Stimulated activated CD8-positive, alpha-beta memory T cell treated with anti-CD3 and anti-CD28 coated beads, Interleukin-12 subunit alpha, Interleukin-12 subunit beta, amount 100 ng/mL, for 1 hour (primary cell): ENCODE measurements at regions not wholly inside any gene's neighbourhood (a gene's known extent, or its start where the extent isn't known, plus 50 kb on each side); places are given as distances from the start of the nearest gene placed in this dataset.
"Not testable (repeated sequence)": the region's sequence is repeated elsewhere in the genome, so short reads cannot be mapped to it uniquely, and the experiment has no call there.

Experiments used
- DNase-seq: peaks from one replicate; pipeline ENCODE4 v3.0.0-alpha.2; 2020; ENCODE audit warnings: low read depth

- no peak for DNase-seq
These were observed 164.8 kb upstream of the NT5E start for GRCh38 chr6:85285114-85285513.

- DNase-seq: no peak
These were observed 166.4 kb upstream of the NT5E start for GRCh38 chr6:85283436-85283835.

GRCh38 chr6:85278466-85279035 is 171.3 kb upstream of the NT5E start:
- DNase-seq: no peak

GRCh38 chr6:85276026-85276425 is 173.9 kb upstream of the NT5E start:
- DNase-seq: not testable (repeated sequence)

- DNase-seq: no peak
These were observed 174.4 kb upstream of the NT5E start for GRCh38 chr6:85275338-85275985.

GRCh38 chr6:85273870-85274269 is 176.0 kb upstream of the NT5E start:
- no peak for DNase-seq

- no peak for DNase-seq
These were observed 176.8 kb upstream of the NT5E start for GRCh38 chr6:85273046-85273445.

- no peak for DNase-seq
These were observed 177.3 kb upstream of the NT5E start for GRCh38 chr6:85272592-85272991.

- no peak for DNase-seq
These were observed 187.3 kb upstream of the NT5E start for GRCh38 chr6:85262621-85263020.

GRCh38 chr6:85261271-85261670 is 188.6 kb upstream of the NT5E start:
- no peak for DNase-seq

- no peak for DNase-seq
These were observed 194.2 kb upstream of the NT5E start for GRCh38 chr6:85255661-85256060.

GRCh38 chr6:85252552-85252951 is 197.3 kb upstream of the NT5E start:
- no peak for DNase-seq

GRCh38 chr6:85252085-85252484 is 197.8 kb upstream of the NT5E start:
- no peak for DNase-seq

GRCh38 chr6:85251300-85251699 is 198.6 kb upstream of the NT5E start:
- no peak for DNase-seq

GRCh38 chr6:85250586-85251220 is 199.2 kb upstream of the NT5E start:
- no peak for DNase-seq

GRCh38 chr6:85245004-85245403 is 204.9 kb upstream of the NT5E start:
- DNase-seq: no peak

GRCh38 chr6:85241498-85242052 is 208.3 kb upstream of the NT5E start:
- no peak for DNase-seq

- DNase-seq: no peak
These were observed 209.0 kb upstream of the NT5E start for GRCh38 chr6:85240787-85241385.

GRCh38 chr6:85237478-85237877 is 212.4 kb upstream of the NT5E start:
- no peak for DNase-seq

- no peak for DNase-seq
These were observed 213.2 kb upstream of the NT5E start for GRCh38 chr6:85236636-85237035.

GRCh38 chr6:85227345-85227744 is 222.5 kb upstream of the NT5E start:
- not testable (repeated sequence) for DNase-seq

GRCh38 chr6:85212794-85213193 is 237.1 kb upstream of the NT5E start:
- not testable (repeated sequence) for DNase-seq

GRCh38 chr6:85195243-85195642 is 254.6 kb upstream of the NT5E start:
- no peak for DNase-seq
